KBM-7 (cell line): ENCODE measurements at regions not wholly inside any gene's neighbourhood (a gene's known extent, or its start where the extent isn't known, plus 50 kb on each side); places are given as distances from the start of the nearest gene placed in this dataset.

Experiments used
- DNase-seq: peaks from one replicate; pipeline ENCODE4 v3.0.0-alpha.2; 2015
- in situ Hi-C: fragments of 300-500 bp; cut with MboI; formaldehyde crosslinking; loops from 2 replicates; pipeline ENCODE4 v1.14.3; 2020; ENCODE audit warnings: low sequenced_read_pairs, low pct_unique_long_range_greater_than_20kb, mixed read lengths

GRCh38 chr3:102066470-102066869, 217.2 kb downstream of the NFKBIZ start:
- no peak for DNase-seq
- in situ Hi-C loops, result no loop called here

- no peak for DNase-seq
- in situ Hi-C loops, result no loop called here
Observed at GRCh38 chr3:102068327-102068726, 219.0 kb downstream of the NFKBIZ start.

GRCh38 chr3:102068736-102069135, 219.4 kb downstream of the NFKBIZ start:
- no peak for DNase-seq
- in situ Hi-C loops, result no loop called here

GRCh38 chr3:102069211-102069662, 219.9 kb downstream of the NFKBIZ start:
- no peak for DNase-seq

GRCh38 chr3:102074946-102075345, 225.6 kb downstream of the NFKBIZ start:
- no peak for DNase-seq
- in situ Hi-C loops, result no loop called here

More at GRCh38 chr3:102069211-102069662, 219.9 kb downstream of the NFKBIZ start:
- in situ Hi-C loops, result no loop called here

GRCh38 chr3:102078401-102078800, 229.1 kb downstream of the NFKBIZ start:
- in situ Hi-C loops, result no loop called here

GRCh38 chr3:102078854-102079808, 229.8 kb downstream of the NFKBIZ start:
- in situ Hi-C loops, result no loop called here
- DNase-seq, result peak; percentile 75

More at GRCh38 chr3:102078401-102078800, 229.1 kb downstream of the NFKBIZ start:
- DNase-seq, result no peak

- in situ Hi-C loops, result no loop called here
- no peak for DNase-seq
Observed at GRCh38 chr3:102079809-102080197, 230.5 kb downstream of the NFKBIZ start.

- DNase-seq, result no peak
- in situ Hi-C loops, result no loop called here
Observed at GRCh38 chr3:102081572-102082289, 232.4 kb downstream of the NFKBIZ start.

GRCh38 chr3:102083473-102083872, 234.2 kb downstream of the NFKBIZ start:
- in situ Hi-C loops, result no loop called here
- no peak for DNase-seq

- DNase-seq, result no peak
- in situ Hi-C loops, result no loop called here
Observed at GRCh38 chr3:102084006-102084405, 234.7 kb downstream of the NFKBIZ start.

GRCh38 chr3:102084704-102085103, 235.4 kb downstream of the NFKBIZ start:
- in situ Hi-C loops, result no loop called here
- DNase-seq, result no peak

- DNase-seq, result no peak
- in situ Hi-C loops, result no loop called here
Observed at GRCh38 chr3:102085431-102086176, 236.3 kb downstream of the NFKBIZ start.

- no peak for DNase-seq
- in situ Hi-C loops, result no loop called here
Observed at GRCh38 chr3:102087236-102087635, 237.9 kb downstream of the NFKBIZ start.

GRCh38 chr3:102089239-102089638, 239.9 kb downstream of the NFKBIZ start:
- no peak for DNase-seq
- in situ Hi-C loops, result no loop called here

- in situ Hi-C loops, result no loop called here
- no peak for DNase-seq
Observed at GRCh38 chr3:102089904-102090720, 240.8 kb downstream of the NFKBIZ start.

GRCh38 chr3:102090721-102091045, 241.4 kb downstream of the NFKBIZ start:
- no peak for DNase-seq
- in situ Hi-C loops, result no loop called here

- in situ Hi-C loops, result no loop called here
- DNase-seq, result no peak
Observed at GRCh38 chr3:102091358-102091757, 242.0 kb downstream of the NFKBIZ start.
